Uterus (tissue), 2 donors: ENCODE measurements at regions not wholly inside any gene's neighbourhood (a gene's known extent, or its start where the extent isn't known, plus 50 kb on each side); places are given as distances from the start of the nearest gene placed in this dataset.

Experiments used
- POLR2A ChIP-seq, 2 donors: fragments of 450-650 bp; IDR thresholded peaks; one replicate each; pipeline ENCODE4 v1.6.1; 2016; ENCODE audit warnings: antibody characterized with exemption in 2 of 2, mild to moderate bottlenecking in 1 of 2, moderate library complexity in 1 of 2
- TF ChIP-seq, protein P1 (sequence below), 4 experiments: fragments of 200-600 bp in 2 of 4; fragments of 450-650 bp in 2 of 4; sonication (generic) in 2 of 4; IDR thresholded peaks; one replicate each; pipeline ENCODE4 v1.5.1; 2016 to 2019; ENCODE audit warnings: antibody characterized with exemption in 4 of 4, mild to moderate bottlenecking in 2 of 4, moderate library complexity in 1 of 4

DNA sequence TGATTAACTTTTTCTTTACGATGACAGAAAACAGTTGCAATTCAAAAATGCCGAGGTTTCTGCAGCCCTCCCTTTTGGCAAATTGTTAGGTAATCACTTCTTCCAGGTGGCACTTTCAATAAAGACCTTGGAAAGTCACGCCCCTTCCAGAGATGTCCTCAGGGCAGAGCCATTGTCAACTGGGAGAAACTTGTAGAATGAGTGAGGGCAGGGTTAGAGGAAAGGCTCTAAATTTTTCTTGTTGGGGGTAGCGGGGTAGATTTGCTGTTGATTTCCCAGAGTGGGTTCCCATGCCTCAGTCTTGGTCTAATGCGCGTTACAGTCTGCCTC, 421.1 kb downstream of the FGF9 start:
- no peak for TF ChIP-seq POLR2A (IDR thresholded peaks at IDR 0.05)
- TF ChIP-seq, protein P1, sequence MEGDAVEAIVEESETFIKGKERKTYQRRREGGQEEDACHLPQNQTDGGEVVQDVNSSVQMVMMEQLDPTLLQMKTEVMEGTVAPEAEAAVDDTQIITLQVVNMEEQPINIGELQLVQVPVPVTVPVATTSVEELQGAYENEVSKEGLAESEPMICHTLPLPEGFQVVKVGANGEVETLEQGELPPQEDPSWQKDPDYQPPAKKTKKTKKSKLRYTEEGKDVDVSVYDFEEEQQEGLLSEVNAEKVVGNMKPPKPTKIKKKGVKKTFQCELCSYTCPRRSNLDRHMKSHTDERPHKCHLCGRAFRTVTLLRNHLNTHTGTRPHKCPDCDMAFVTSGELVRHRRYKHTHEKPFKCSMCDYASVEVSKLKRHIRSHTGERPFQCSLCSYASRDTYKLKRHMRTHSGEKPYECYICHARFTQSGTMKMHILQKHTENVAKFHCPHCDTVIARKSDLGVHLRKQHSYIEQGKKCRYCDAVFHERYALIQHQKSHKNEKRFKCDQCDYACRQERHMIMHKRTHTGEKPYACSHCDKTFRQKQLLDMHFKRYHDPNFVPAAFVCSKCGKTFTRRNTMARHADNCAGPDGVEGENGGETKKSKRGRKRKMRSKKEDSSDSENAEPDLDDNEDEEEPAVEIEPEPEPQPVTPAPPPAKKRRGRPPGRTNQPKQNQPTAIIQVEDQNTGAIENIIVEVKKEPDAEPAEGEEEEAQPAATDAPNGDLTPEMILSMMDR (IDR thresholded peaks at IDR 0.05), result no peak
